ENCODE measurements at regions not wholly inside any gene's neighbourhood (a gene's known extent, or its start where the extent isn't known, plus 50 kb on each side); places are given as distances from the start of the nearest gene placed in this dataset.

DNA sequence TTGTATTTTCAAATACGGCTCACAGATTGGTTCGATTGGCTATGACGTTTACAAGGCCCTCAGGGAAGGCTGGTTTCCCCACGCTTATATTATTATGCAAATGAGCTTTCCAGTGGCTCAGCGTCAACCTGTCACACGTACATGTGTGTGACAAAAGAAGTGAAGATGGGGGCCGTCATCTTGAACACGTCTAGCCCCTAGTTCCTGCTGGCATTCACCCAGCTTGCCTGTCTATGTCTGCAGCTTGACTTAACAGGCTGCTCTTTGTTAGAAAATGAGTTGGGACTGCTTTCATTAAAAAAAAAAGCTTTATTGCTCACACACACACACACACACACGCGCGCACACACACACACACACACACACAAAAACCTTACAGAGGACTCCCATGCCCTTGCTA lies 283.6 kb upstream of the CTSO start:
- no peak for TF ChIP-seq CTCF (IDR thresholded peaks at IDR 0.05)
- Histone ChIP-seq H3K4me3 (no peak overlapping the region), H3K27ac (no peak overlapping the region)
- DNase-seq (ENCODE audit: low spot score) = no peak

- Histone ChIP-seq H3K27ac (no peak overlapping the region), H3K4me3 (no peak overlapping the region)
- no peak for DNase-seq (ENCODE audit: low spot score)
- TF ChIP-seq CTCF (IDR thresholded peaks at IDR 0.05) = no peak
These were observed 276.5 kb upstream of the CTSO start for GRCh38 chr4:156230176-156230575.

DNA sequence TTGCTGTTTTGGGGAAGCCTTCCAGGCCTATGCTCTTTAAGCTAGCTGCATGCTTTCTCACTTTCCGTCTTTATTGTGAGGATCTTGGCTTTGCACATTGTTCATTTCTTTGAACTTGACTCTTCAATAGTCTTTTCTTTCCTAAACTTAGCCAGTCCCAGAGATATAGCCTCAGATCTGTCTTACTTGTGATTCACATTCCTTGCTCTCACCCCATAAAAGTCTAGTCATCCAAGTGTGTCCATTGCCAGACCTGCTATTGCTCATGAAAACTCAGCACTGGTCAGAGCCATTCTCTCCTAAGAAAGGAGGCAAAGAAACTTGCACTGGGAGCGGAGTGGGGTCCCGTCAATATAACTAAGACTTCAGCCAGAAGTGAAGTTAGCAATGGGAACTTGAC lies 275.0 kb upstream of the CTSO start:
- no peak overlapping the region for H3K4me3 ChIP-seq
- no peak for DNase-seq (ENCODE audit: low spot score)
- no peak overlapping the region for H3K27ac ChIP-seq
- TF ChIP-seq CTCF (IDR thresholded peaks at IDR 0.05) = no peak

- TF ChIP-seq CTCF (IDR thresholded peaks at IDR 0.05) = no peak
- H3K4me3 ChIP-seq = no peak overlapping the region
- DNase-seq (ENCODE audit: low spot score) = no peak
- no peak overlapping the region for H3K27ac ChIP-seq
These were observed 273.7 kb upstream of the CTSO start for GRCh38 chr4:156227321-156227720.

DNA sequence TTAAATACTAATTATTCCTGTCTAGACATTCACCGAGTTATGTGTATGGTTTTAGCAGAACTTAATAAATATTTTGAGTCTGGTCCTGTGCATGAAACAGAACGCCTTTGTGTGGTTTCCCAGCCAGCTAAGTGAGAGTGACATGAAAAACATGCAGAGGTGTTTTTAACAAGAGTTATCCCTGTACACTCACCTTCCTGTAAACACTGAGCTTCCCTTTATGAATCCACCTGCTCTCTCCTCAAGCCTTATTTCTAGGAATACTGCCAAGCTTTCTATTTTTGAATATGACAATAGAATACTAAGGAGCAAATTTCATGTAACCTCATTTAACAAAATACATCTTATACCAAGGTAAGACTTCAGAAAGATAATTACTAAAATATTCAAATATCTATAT lies 270.3 kb upstream of the CTSO start:
- TF ChIP-seq CTCF (IDR thresholded peaks at IDR 0.05) = no peak
- H3K4me3 ChIP-seq = no peak overlapping the region
- H3K27ac ChIP-seq = no peak overlapping the region
- no peak for DNase-seq (ENCODE audit: low spot score)

- no peak for DNase-seq (ENCODE audit: low spot score)
- Histone ChIP-seq H3K27ac (no peak overlapping the region), H3K4me3 (no peak overlapping the region)
- no peak for TF ChIP-seq CTCF (IDR thresholded peaks at IDR 0.05)
These were observed 263.6 kb upstream of the CTSO start for GRCh38 chr4:156217236-156217635.

- DNase-seq (ENCODE audit: low spot score) = no peak
- Histone ChIP-seq H3K27ac (no peak overlapping the region), H3K4me3 (no peak overlapping the region)
- TF ChIP-seq CTCF (IDR thresholded peaks at IDR 0.05) = no peak
These were observed 247.4 kb upstream of the CTSO start for GRCh38 chr4:156201050-156201449.

Data from coronary artery (tissue), 2 donors.